Fibroblast of the conjunctiva (primary cell): ENCODE measurements at regions not wholly inside any gene's neighbourhood (a gene's known extent, or its start where the extent isn't known, plus 50 kb on each side); places are given as distances from the start of the nearest gene placed in this dataset.

ENCODE experiments used
- DNase-seq: peaks from one replicate; pipeline ENCODE4 v3.0.0-alpha.2; 2010; ENCODE audit warnings: low read depth

- no peak for DNase-seq
Observed at GRCh38 chr15:91556926-91557325, 296.6 kb upstream of the SLCO3A1 start.

- DNase-seq, result no peak
Observed at GRCh38 chr15:91559066-91559465, 294.4 kb upstream of the SLCO3A1 start.

GRCh38 chr15:91561371-91562100 is 292.0 kb upstream of the SLCO3A1 start:
- peak; percentile 67 for DNase-seq

- no peak for DNase-seq
Observed at GRCh38 chr15:91562698-91563097, 290.8 kb upstream of the SLCO3A1 start.

- DNase-seq, result no peak
Observed at GRCh38 chr15:91564631-91565030, 288.9 kb upstream of the SLCO3A1 start.

- DNase-seq, result no peak
Observed at GRCh38 chr15:91566141-91566540, 287.4 kb upstream of the SLCO3A1 start.

- DNase-seq, result no peak
Observed at GRCh38 chr15:91568036-91568435, 285.5 kb upstream of the SLCO3A1 start.

- DNase-seq, result peak; percentile 33
Observed at GRCh38 chr15:91572110-91572509, 281.4 kb upstream of the SLCO3A1 start.

GRCh38 chr15:91576096-91576495 is 277.4 kb upstream of the SLCO3A1 start:
- DNase-seq, result no peak

GRCh38 chr15:91578511-91578910 is 275.0 kb upstream of the SLCO3A1 start:
- DNase-seq, result no peak

GRCh38 chr15:91584895-91585294 is 268.6 kb upstream of the SLCO3A1 start:
- no peak for DNase-seq

GRCh38 chr15:91586560-91586959 is 266.9 kb upstream of the SLCO3A1 start:
- DNase-seq, result no peak

GRCh38 chr15:91589360-91589759 is 264.1 kb upstream of the SLCO3A1 start:
- DNase-seq, result no peak

- DNase-seq, result no peak
Observed at GRCh38 chr15:91592567-91592966, 260.9 kb upstream of the SLCO3A1 start.

GRCh38 chr15:91593067-91593466 is 260.4 kb upstream of the SLCO3A1 start:
- no peak for DNase-seq

GRCh38 chr15:91593653-91594052 is 259.9 kb upstream of the SLCO3A1 start:
- no peak for DNase-seq

GRCh38 chr15:91599261-91599660 is 254.2 kb upstream of the SLCO3A1 start:
- no peak for DNase-seq

- no peak for DNase-seq
Observed at GRCh38 chr15:91603384-91604080, 250.0 kb upstream of the SLCO3A1 start.

- no peak for DNase-seq
Observed at GRCh38 chr15:91604122-91604521, 249.4 kb upstream of the SLCO3A1 start.

- DNase-seq, result no peak
Observed at GRCh38 chr15:91605576-91605975, 247.9 kb upstream of the SLCO3A1 start.

- no peak for DNase-seq
Observed at GRCh38 chr15:91609231-91609630, 244.3 kb upstream of the SLCO3A1 start.

GRCh38 chr15:91609966-91610365 is 243.5 kb upstream of the SLCO3A1 start:
- no peak for DNase-seq

- no peak for DNase-seq
Observed at GRCh38 chr15:91611561-91612323, 241.8 kb upstream of the SLCO3A1 start.
